ENCODE measurements at regions not wholly inside any gene's neighbourhood (a gene's known extent, or its start where the extent isn't known, plus 50 kb on each side); places are given as distances from the start of the nearest gene placed in this dataset.

DNA sequence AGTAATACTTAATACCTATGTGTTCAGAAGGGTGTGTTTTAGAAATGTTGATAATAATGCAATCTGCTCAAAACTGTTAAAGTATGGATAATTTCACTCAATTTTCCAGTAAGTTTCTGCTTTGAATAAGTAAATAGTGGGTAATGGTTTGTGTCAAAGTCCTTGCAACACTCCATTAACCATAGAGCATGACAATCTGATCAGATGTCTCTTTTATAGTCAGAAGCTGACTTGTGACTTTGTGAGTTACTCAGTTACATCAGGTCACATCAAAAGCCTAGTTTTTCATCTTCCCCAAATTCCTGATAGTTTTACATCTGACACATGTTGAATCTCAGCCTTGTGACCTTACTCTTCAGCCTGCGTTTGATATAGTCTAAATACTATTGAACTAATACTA, 338.0 kb downstream of the EFNB2 start:
- H3K9me3 ChIP-seq (replicated peaks in 1 of 2; ENCODE audit: control insufficient read depth in 2 of 2, insufficient read depth in 1 of 2, low read depth in 1 of 2, low read length in 2 of 2): no peaks in the 10 kb centered on the region
- DNase-seq (ENCODE audit: low spot score): no peak
- H3K79me1 ChIP-seq (ENCODE audit: low read depth, low read length): no peaks in the 10 kb centered on the region
- no peak overlapping the region for H2BK5ac ChIP-seq (ENCODE audit: low read length)
- H3K18ac ChIP-seq (ENCODE audit: low read length): no peak overlapping the region
- no peak overlapping the region for H3K4me2 ChIP-seq (ENCODE audit: insufficient read depth, low read length, poor library complexity, severe bottlenecking)
- H3K27me3 ChIP-seq (ENCODE audit: control insufficient read depth in 3 of 3, insufficient read depth in 3 of 3, low read depth in 1 of 3, low read length in 3 of 3): no peaks in the 10 kb centered on the region
- H4K91ac ChIP-seq (ENCODE audit: low read depth, low read length, poor library complexity): no peak overlapping the region
- H2BK12ac ChIP-seq (ENCODE audit: low read length): no peak overlapping the region
- H3K23ac ChIP-seq (ENCODE audit: low read depth, low read length, poor library complexity): no peak overlapping the region
- H4K8ac ChIP-seq (ENCODE audit: low read depth, low read length): no peak overlapping the region
- no peak overlapping the region for H2AK5ac ChIP-seq (ENCODE audit: low read depth, low read length)
- H3K4ac ChIP-seq (ENCODE audit: low read length): no peak overlapping the region
- H3K9ac ChIP-seq (ENCODE audit: low read depth, low read length, poor library complexity): no peak overlapping the region
- no peak overlapping the region for H3K4me3 ChIP-seq (ENCODE audit: low read length in 2 of 2)
- no peaks in the 10 kb centered on the region for H3K36me3 ChIP-seq (replicated peaks in 1 of 2; ENCODE audit: control insufficient read depth in 2 of 2, insufficient read depth in 2 of 2, low read length in 2 of 2)
- no peak overlapping the region for H2BK120ac ChIP-seq (ENCODE audit: low read depth, low read length)
- no peak overlapping the region for H2BK15ac ChIP-seq (ENCODE audit: low read length)
- WGBS, 2 donors (ENCODE audit: extremely low coverage in 2 of 2, insufficient read length in 2 of 2, insufficient replicate concordance in 1 of 2): no CpG with 5 or more reads among the region's 1 CpG
- H3K14ac ChIP-seq (ENCODE audit: low read length): no peak overlapping the region
- H3K27ac ChIP-seq (replicated peaks; ENCODE audit: low read length): no peak overlapping the region
- H2AFZ ChIP-seq (ENCODE audit: low read length): no peak overlapping the region
- H3K4me1 ChIP-seq (ENCODE audit: control insufficient read depth in 2 of 2, insufficient read depth in 1 of 2, low read depth in 1 of 2, low read length in 2 of 2): no peaks in the 10 kb centered on the region

DNA sequence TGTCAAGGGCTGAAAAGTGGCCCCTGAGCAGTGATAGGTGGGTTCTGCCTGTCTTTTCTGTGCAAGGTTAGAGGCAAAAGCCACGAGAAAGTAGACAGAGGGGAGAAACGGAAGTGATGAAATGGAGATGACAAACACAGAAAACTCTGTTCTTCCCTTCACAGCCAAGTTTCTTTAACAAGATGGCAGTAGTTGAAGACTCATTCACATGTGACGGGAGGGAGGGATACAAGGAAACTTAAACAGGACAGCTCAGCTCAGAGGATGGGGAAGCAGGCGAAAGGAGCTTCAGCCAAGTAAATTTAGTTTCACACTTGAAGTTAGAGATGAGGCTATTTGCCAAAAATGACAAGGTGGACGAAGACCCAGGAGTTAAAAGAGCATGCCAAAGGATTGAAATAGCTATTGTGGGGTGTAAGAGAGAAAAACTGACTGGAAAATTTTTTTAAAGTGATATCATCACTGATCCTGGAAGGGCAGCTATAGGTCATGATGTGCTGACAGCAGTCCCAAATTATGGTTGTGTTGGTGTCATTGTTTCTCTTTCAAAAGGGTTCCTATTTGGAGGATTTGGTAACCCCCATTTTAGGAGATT, 347.9 kb downstream of the EFNB2 start:
- H4K8ac ChIP-seq (ENCODE audit: low read depth, low read length): no peak overlapping the region
- H3K79me1 ChIP-seq (ENCODE audit: low read depth, low read length): no peaks in the 10 kb centered on the region
- H2BK5ac ChIP-seq (ENCODE audit: low read length): no peak overlapping the region
- H3K4me3 ChIP-seq (ENCODE audit: low read length in 2 of 2): no peak overlapping the region
- no peak overlapping the region for H3K4ac ChIP-seq (ENCODE audit: low read length)
- peaks cover 3 to 4% of the 10 kb centered on the region in 2 donors for H3K9me3 ChIP-seq (replicated peaks in 1 of 2; ENCODE audit: control insufficient read depth in 2 of 2, insufficient read depth in 1 of 2, low read depth in 1 of 2, low read length in 2 of 2)
- H3K9ac ChIP-seq (ENCODE audit: low read depth, low read length, poor library complexity): no peak overlapping the region
- no peak overlapping the region for H4K91ac ChIP-seq (ENCODE audit: low read depth, low read length, poor library complexity)
- H2AFZ ChIP-seq (ENCODE audit: low read length): peak overlapping the region; percentile 23
- no CpG with 5 or more reads among the region's 5 CpGs for WGBS, 2 donors (ENCODE audit: extremely low coverage in 2 of 2, insufficient read length in 2 of 2, insufficient replicate concordance in 1 of 2)
- no peak overlapping the region for H3K18ac ChIP-seq (ENCODE audit: low read length)
- H3K23ac ChIP-seq (ENCODE audit: low read depth, low read length, poor library complexity): no peak overlapping the region
- no peaks in the 10 kb centered on the region for H3K27me3 ChIP-seq (ENCODE audit: control insufficient read depth in 3 of 3, insufficient read depth in 3 of 3, low read depth in 1 of 3, low read length in 3 of 3)
- H3K36me3 ChIP-seq (replicated peaks in 1 of 2; ENCODE audit: control insufficient read depth in 2 of 2, insufficient read depth in 2 of 2, low read length in 2 of 2): no peaks in the 10 kb centered on the region
- H3K4me1 ChIP-seq (ENCODE audit: control insufficient read depth in 2 of 2, insufficient read depth in 1 of 2, low read depth in 1 of 2, low read length in 2 of 2): no peaks in the 10 kb centered on the region
- H2BK120ac ChIP-seq (ENCODE audit: low read depth, low read length): no peak overlapping the region
- H2AK5ac ChIP-seq (ENCODE audit: low read depth, low read length): no peak overlapping the region
- no peak overlapping the region for H2BK15ac ChIP-seq (ENCODE audit: low read length)
- H2BK12ac ChIP-seq (ENCODE audit: low read length): no peak overlapping the region
- no peak overlapping the region for H3K27ac ChIP-seq (replicated peaks; ENCODE audit: low read length)
- no peak overlapping the region for H3K4me2 ChIP-seq (ENCODE audit: insufficient read depth, low read length, poor library complexity, severe bottlenecking)
- H3K14ac ChIP-seq (ENCODE audit: low read length): no peak overlapping the region
- no peak for DNase-seq (ENCODE audit: low spot score)

DNA sequence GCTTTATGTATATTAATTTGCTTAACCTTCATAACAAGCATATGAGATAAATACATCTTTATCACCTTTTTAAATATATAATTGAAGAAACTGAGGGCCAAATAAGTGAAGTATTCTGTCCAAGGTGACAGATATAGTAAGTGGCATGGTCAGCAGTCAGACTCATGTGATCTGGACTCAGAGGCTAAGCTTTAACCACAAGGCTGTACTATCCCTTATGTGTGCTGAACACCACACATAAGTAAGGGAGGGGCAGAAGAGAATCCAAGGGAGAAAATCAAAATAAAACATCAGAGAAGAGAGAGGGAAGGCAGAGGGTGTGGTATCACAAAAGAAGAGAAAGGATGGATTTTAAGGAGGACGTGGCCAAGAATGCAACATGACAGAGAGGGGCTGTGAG, 348.4 kb downstream of the EFNB2 start:
- Histone ChIP-seq H3K27ac (replicated peaks; ENCODE audit: low read length) (no peak overlapping the region), H2AK5ac (ENCODE audit: low read depth, low read length) (no peak overlapping the region), H3K4me1 (ENCODE audit: control insufficient read depth in 2 of 2, insufficient read depth in 1 of 2, low read depth in 1 of 2, low read length in 2 of 2) (peaks cover 0 to 2% of the 10 kb centered on the region in 2 donors), H2BK15ac (ENCODE audit: low read length) (no peak overlapping the region), H3K27me3 (ENCODE audit: control insufficient read depth in 3 of 3, insufficient read depth in 3 of 3, low read depth in 1 of 3, low read length in 3 of 3) (no peaks in the 10 kb centered on the region), H3K9ac (ENCODE audit: low read depth, low read length, poor library complexity) (no peak overlapping the region), H3K14ac (ENCODE audit: low read length) (no peak overlapping the region), H3K9me3 (replicated peaks in 1 of 2; ENCODE audit: control insufficient read depth in 2 of 2, insufficient read depth in 1 of 2, low read depth in 1 of 2, low read length in 2 of 2) (peaks cover 3 to 4% of the 10 kb centered on the region in 2 donors), H3K36me3 (replicated peaks in 1 of 2; ENCODE audit: control insufficient read depth in 2 of 2, insufficient read depth in 2 of 2, low read length in 2 of 2) (no peaks in the 10 kb centered on the region), H3K4ac (ENCODE audit: low read length) (no peak overlapping the region), H3K4me3 (ENCODE audit: low read length in 2 of 2) (no peak overlapping the region), H2BK5ac (ENCODE audit: low read length) (no peak overlapping the region), H3K4me2 (ENCODE audit: insufficient read depth, low read length, poor library complexity, severe bottlenecking) (no peak overlapping the region), H2AFZ (ENCODE audit: low read length) (no peak overlapping the region), H4K91ac (ENCODE audit: low read depth, low read length, poor library complexity) (no peak overlapping the region), H4K8ac (ENCODE audit: low read depth, low read length) (no peak overlapping the region), H3K23ac (ENCODE audit: low read depth, low read length, poor library complexity) (no peak overlapping the region), H3K18ac (ENCODE audit: low read length) (no peak overlapping the region), H2BK120ac (ENCODE audit: low read depth, low read length) (no peak overlapping the region), H2BK12ac (ENCODE audit: low read length) (no peak overlapping the region), H3K79me1 (ENCODE audit: low read depth, low read length) (no peaks in the 10 kb centered on the region)
- WGBS, 2 donors (ENCODE audit: extremely low coverage in 2 of 2, insufficient read length in 2 of 2, insufficient replicate concordance in 1 of 2): no CpG with 5 or more reads among the region's 1 CpG
- no peak for DNase-seq (ENCODE audit: low spot score)

- Histone ChIP-seq H3K27me3 (ENCODE audit: control insufficient read depth in 3 of 3, insufficient read depth in 3 of 3, low read depth in 1 of 3, low read length in 3 of 3) (no peaks in the 10 kb centered on the region), H3K4me3 (ENCODE audit: low read length in 2 of 2) (no peak overlapping the region), H3K4me1 (ENCODE audit: control insufficient read depth in 2 of 2, insufficient read depth in 1 of 2, low read depth in 1 of 2, low read length in 2 of 2) (peaks cover 0 to 2% of the 10 kb centered on the region in 2 donors), H3K23ac (ENCODE audit: low read depth, low read length, poor library complexity) (no peak overlapping the region), H4K8ac (ENCODE audit: low read depth, low read length) (no peak overlapping the region), H3K9me3 (replicated peaks in 1 of 2; ENCODE audit: control insufficient read depth in 2 of 2, insufficient read depth in 1 of 2, low read depth in 1 of 2, low read length in 2 of 2) (peaks cover 3 to 4% of the 10 kb centered on the region in 2 donors), H3K4ac (ENCODE audit: low read length) (no peak overlapping the region), H4K91ac (ENCODE audit: low read depth, low read length, poor library complexity) (no peak overlapping the region), H3K18ac (ENCODE audit: low read length) (no peak overlapping the region), H3K4me2 (ENCODE audit: insufficient read depth, low read length, poor library complexity, severe bottlenecking) (no peak overlapping the region), H2AK5ac (ENCODE audit: low read depth, low read length) (no peak overlapping the region), H3K9ac (ENCODE audit: low read depth, low read length, poor library complexity) (no peak overlapping the region), H2BK15ac (ENCODE audit: low read length) (no peak overlapping the region), H3K36me3 (replicated peaks in 1 of 2; ENCODE audit: control insufficient read depth in 2 of 2, insufficient read depth in 2 of 2, low read length in 2 of 2) (no peaks in the 10 kb centered on the region), H3K14ac (ENCODE audit: low read length) (no peak overlapping the region), H2BK12ac (ENCODE audit: low read length) (no peak overlapping the region), H3K79me1 (ENCODE audit: low read depth, low read length) (no peaks in the 10 kb centered on the region), H3K27ac (replicated peaks; ENCODE audit: low read length) (no peak overlapping the region), H2BK120ac (ENCODE audit: low read depth, low read length) (no peak overlapping the region), H2BK5ac (ENCODE audit: low read length) (no peak overlapping the region), H2AFZ (ENCODE audit: low read length) (no peak overlapping the region)
- DNase-seq (ENCODE audit: low spot score): no peak
- WGBS, 2 donors (ENCODE audit: extremely low coverage in 2 of 2, insufficient read length in 2 of 2, insufficient replicate concordance in 1 of 2): no CpG with 5 or more reads among the region's 3 CpGs
Measured at GRCh38 chr13:106186366-106187030, 349.0 kb downstream of the EFNB2 start.

Data from neuronal stem cell (in vitro differentiated cells).